Nephron progenitor cell (in vitro differentiated cells): ENCODE measurements at regions not wholly inside any gene's neighbourhood (a gene's known extent, or its start where the extent isn't known, plus 50 kb on each side); places are given as distances from the start of the nearest gene placed in this dataset.

Experiments used
- DNase-seq: peaks from one replicate; pipeline ENCODE4 v3.0.0; 2021
- H3K27ac Mint-ChIP-seq: 2 replicates; pipeline ENCODE4 v1.8.0; 2021; ENCODE audit warnings: mild to moderate bottlenecking, moderate library complexity, mixed read lengths
- H3K27me3 Mint-ChIP-seq: 2 replicates; pipeline ENCODE4 v1.8.0; 2021; ENCODE audit warnings: mild to moderate bottlenecking, low read depth, mixed read lengths; ENCODE audit not compliant: poor library complexity
- H3K36me3 Mint-ChIP-seq: 2 replicates; pipeline ENCODE4 v1.8.0; 2021; ENCODE audit warnings: low read depth, mixed read lengths
- H3K4me1 Mint-ChIP-seq: 2 replicates; pipeline ENCODE4 v1.8.0; 2021; ENCODE audit warnings: mixed read lengths
- H3K4me3 Mint-ChIP-seq: 2 replicates; pipeline ENCODE4 v1.8.0; 2021; ENCODE audit warnings: mild to moderate bottlenecking, moderate library complexity, mixed read lengths
- H3K9me3 Mint-ChIP-seq: 2 replicates; pipeline ENCODE4 v1.8.0; 2021; ENCODE audit warnings: mild to moderate bottlenecking, moderate library complexity, mixed read lengths
- CTCF ChIP-seq: fragments of 200-600 bp; sonication (generic); IDR thresholded peaks from 2 replicates; pipeline ENCODE4 v1.5.0; 2021; ENCODE audit warnings: antibody characterized with exemption

GRCh38 chr1:238488401-238488800 is 597.7 kb upstream of the ZP4 start:
- H3K36me3 Mint-ChIP-seq, result no peaks in the 10 kb centered on the region
- DNase-seq, result no peak
- peaks cover 27% of the 10 kb centered on the region for H3K4me1 Mint-ChIP-seq

GRCh38 chr1:238487931-238488330 is 597.2 kb upstream of the ZP4 start:
- no peak overlapping the region for H3K27ac Mint-ChIP-seq
- no peak for TF ChIP-seq CTCF
- peaks cover 27% of the 10 kb centered on the region for H3K4me1 Mint-ChIP-seq
- peaks cover 5% of the 10 kb centered on the region for H3K27me3 Mint-ChIP-seq
- no peaks in the 10 kb centered on the region for H3K36me3 Mint-ChIP-seq
- no peak for DNase-seq
- H3K4me3 Mint-ChIP-seq, result no peak overlapping the region
- H3K9me3 Mint-ChIP-seq, result no peaks in the 10 kb centered on the region

More at GRCh38 chr1:238488401-238488800, 597.7 kb upstream of the ZP4 start:
- Mint-ChIP-seq H3K27me3 (peaks cover 5% of the 10 kb centered on the region), H3K4me3 (no peak overlapping the region), H3K9me3 (no peaks in the 10 kb centered on the region), H3K27ac (no peak overlapping the region)
- TF ChIP-seq CTCF, result no peak

- Mint-ChIP-seq H3K27me3 (peaks cover 5% of the 10 kb centered on the region), H3K4me3 (peak overlapping the region; percentile 88), H3K9me3 (no peaks in the 10 kb centered on the region), H3K27ac (peak overlapping the region; percentile 60), H3K4me1 (peaks cover 27% of the 10 kb centered on the region), H3K36me3 (peaks cover 11% of the 10 kb centered on the region)
- DNase-seq, result peak; percentile 30
- TF ChIP-seq CTCF, result no peak
Measured at GRCh38 chr1:238485912-238486209, 595.1 kb upstream of the ZP4 start.

- peak; percentile 31 for DNase-seq
- TF ChIP-seq CTCF, result no peak
- H3K27ac Mint-ChIP-seq, result peak overlapping the region; percentile 60
- H3K36me3 Mint-ChIP-seq, result peaks cover 13% of the 10 kb centered on the region
- H3K4me1 Mint-ChIP-seq, result peaks cover 27% of the 10 kb centered on the region
- H3K27me3 Mint-ChIP-seq, result peaks cover 5% of the 10 kb centered on the region
- peak overlapping the region; percentile 88 for H3K4me3 Mint-ChIP-seq
- no peaks in the 10 kb centered on the region for H3K9me3 Mint-ChIP-seq
Measured at GRCh38 chr1:238485057-238485911, 594.6 kb upstream of the ZP4 start.

GRCh38 chr1:238484121-238484520 is 593.4 kb upstream of the ZP4 start:
- no peak for DNase-seq
- Mint-ChIP-seq H3K4me3 (peak overlapping the region; percentile 88), H3K27me3 (peaks cover 5% of the 10 kb centered on the region), H3K9me3 (no peaks in the 10 kb centered on the region), H3K4me1 (peaks cover 27% of the 10 kb centered on the region), H3K27ac (peak overlapping the region; percentile 60), H3K36me3 (peaks cover 13% of the 10 kb centered on the region)
- TF ChIP-seq CTCF, result no peak

- Mint-ChIP-seq H3K9me3 (no peaks in the 10 kb centered on the region), H3K4me1 (no peaks in the 10 kb centered on the region), H3K27me3 (no peaks in the 10 kb centered on the region), H3K36me3 (peaks cover 16% of the 10 kb centered on the region), H3K4me3 (no peak overlapping the region), H3K27ac (no peak overlapping the region)
- no peak for TF ChIP-seq CTCF
- no peak for DNase-seq
Measured at GRCh38 chr1:238476841-238477240, 586.1 kb upstream of the ZP4 start.
